GM21360 (cell line): ENCODE measurements at regions not wholly inside any gene's neighbourhood (a gene's known extent, or its start where the extent isn't known, plus 50 kb on each side); places are given as distances from the start of the nearest gene placed in this dataset.

ENCODE experiments used
- ATAC-seq: cut with Tn5 transposase; IDR thresholded peaks from one replicate; pipeline ENCODE4 v1.9.1; 2021; ENCODE audit warnings: mild to moderate bottlenecking, moderate library complexity; ENCODE audit not compliant: unreplicated experiment

DNA sequence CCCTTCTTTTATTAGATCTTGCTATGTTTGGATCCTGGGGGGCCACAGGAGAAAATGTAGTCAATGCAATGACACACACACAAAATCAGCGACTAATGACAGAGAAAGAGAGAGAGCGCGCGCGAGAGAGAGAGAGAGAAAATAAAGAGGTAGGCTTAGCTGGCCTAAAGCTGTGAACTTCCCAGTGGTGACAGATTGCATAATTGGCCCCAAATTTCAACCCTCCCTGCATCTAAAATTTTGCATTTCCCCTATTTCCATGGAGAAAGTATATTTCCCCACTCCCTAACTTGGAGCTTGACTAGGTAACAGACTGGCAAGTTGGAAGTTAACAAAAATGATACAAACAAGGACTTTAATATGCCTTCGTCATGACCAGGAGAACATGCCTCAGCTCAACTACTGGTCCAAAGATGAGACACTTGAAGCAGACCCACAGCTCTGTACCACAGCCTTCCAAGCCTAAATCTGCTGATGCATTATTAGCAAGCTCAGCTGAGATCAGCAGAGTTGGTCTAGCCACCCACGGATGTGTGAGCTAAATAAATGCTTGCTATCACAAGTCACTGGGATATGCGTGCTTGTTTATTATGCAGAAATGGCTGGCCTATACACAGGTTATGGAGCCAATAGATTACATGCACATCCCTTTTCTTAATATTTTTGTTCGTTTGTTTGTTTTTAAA lies 118.1 kb upstream of the PRDM1 start:
- ATAC-seq = no peak

- no peak for ATAC-seq
Observed at GRCh38 chr6:105966481-105966880, 119.7 kb upstream of the PRDM1 start.

GRCh38 chr6:105964979-105965760 lies 121.0 kb upstream of the PRDM1 start:
- ATAC-seq = no peak

DNA sequence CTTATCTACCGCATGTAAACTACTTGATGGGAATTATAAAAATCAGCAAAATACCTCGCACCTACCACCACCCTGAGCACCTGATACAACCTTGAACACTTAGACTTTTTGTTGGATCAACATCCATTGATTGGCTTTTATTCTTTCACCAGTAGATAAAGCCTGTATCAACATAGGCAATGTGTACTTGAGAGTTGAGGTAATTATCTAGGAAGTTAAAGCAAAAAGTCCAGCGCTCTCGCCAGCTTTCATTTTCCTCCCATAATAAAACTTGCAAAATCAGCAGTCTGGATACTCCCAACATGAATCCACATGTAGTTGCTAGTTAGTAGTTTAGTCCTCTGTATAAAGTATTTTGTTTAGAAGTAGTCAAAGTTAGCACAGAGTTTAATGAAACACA lies 132.0 kb upstream of the PRDM1 start:
- no peak for ATAC-seq

DNA sequence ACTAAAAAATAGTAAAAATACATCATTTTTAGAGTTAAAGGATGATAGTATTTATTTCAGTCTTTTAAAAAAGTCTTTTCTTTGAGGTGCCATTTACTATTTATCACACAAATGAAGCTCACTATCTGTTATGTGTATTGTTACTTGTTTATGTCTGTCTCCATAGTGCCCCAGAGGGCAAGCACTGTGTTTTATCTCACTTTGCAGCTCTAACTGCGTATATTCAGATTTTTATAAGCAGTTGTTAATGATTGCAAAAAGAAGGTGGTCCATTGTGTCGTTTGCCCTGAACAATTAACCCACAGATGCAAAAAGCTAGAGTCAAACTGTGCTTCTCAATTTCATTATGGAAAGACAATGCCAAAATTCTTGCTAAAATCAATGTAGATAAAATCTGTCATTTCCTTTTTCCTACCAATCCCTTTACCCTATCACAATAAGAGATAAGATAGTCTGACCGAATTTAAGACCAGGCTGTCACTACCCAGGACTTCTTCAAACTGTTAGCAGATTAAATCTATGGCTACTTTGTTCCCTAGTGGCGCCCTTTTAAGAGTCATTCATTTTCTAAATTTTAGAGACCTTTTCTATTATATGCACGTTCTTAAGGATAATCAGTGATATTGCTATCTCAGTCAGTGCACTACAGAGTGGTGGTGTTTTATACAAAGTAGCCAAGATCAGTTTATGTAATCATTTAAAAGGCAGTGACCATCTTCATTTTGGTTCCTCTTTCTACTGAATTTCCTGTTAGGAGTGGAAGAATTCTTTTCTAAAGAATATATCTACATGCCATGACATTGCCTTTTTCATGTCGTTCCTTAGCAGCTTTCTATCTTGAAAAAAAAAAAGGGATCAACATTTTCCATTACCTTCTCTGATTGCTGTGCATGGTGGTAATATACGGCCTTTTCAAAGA lies 133.1 kb upstream of the PRDM1 start:
- ATAC-seq = no peak

GRCh38 chr6:105952326-105952725 lies 133.8 kb upstream of the PRDM1 start:
- no peak for ATAC-seq

DNA sequence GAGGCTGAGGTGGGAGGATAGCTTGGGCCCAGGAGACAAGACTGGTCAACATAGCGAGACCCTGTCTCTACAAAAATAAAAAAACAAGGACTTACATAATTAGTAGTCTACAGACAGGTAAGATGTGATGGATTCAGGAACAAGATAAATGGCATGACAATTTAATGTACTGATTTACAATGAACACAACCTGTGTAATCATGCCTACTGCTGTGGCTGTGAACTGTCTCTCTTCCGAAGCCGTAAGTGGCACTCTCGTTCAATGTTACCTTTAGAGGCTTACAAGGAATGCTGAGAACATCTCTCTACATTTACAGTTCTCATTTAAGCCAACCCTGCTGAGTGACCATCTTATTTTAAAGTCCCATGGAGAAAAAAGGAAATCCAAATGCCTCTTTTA lies 134.8 kb upstream of the PRDM1 start:
- no peak for ATAC-seq

GRCh38 chr6:105949869-105950268 lies 136.3 kb upstream of the PRDM1 start:
- ATAC-seq = no peak

- ATAC-seq = no peak
Observed at GRCh38 chr6:105943514-105943913, 142.6 kb upstream of the PRDM1 start.

GRCh38 chr6:105941621-105942412 lies 144.3 kb upstream of the PRDM1 start:
- no peak for ATAC-seq

GRCh38 chr6:105940990-105941389 lies 145.1 kb upstream of the PRDM1 start:
- ATAC-seq = no peak

DNA sequence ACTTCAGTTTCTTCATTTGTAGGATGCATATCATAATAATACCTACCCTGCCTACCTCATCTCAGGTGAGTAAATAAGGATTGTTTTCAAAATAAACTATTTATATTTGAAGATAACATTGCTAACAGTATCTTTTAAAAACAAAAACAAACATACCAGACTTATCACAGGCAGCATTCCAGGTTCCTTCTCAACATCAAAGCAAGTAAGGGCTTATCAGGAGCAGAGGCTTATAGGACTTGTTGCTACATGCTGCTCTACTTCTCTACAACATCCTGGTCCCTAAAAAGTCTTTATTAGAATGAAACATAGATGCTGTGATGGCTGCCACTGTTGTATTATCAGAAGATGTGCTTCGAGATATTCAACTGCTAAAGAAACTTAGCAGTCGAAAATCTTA lies 149.2 kb upstream of the PRDM1 start:
- ATAC-seq = no peak

- no peak for ATAC-seq
Observed at GRCh38 chr6:105935416-105935815, 150.7 kb upstream of the PRDM1 start.

GRCh38 chr6:105934708-105935107 lies 151.4 kb upstream of the PRDM1 start:
- no peak for ATAC-seq

GRCh38 chr6:105932440-105932839 lies 153.7 kb upstream of the PRDM1 start:
- no peak for ATAC-seq

GRCh38 chr6:105929626-105930025 lies 156.5 kb upstream of the PRDM1 start:
- ATAC-seq = no peak

DNA sequence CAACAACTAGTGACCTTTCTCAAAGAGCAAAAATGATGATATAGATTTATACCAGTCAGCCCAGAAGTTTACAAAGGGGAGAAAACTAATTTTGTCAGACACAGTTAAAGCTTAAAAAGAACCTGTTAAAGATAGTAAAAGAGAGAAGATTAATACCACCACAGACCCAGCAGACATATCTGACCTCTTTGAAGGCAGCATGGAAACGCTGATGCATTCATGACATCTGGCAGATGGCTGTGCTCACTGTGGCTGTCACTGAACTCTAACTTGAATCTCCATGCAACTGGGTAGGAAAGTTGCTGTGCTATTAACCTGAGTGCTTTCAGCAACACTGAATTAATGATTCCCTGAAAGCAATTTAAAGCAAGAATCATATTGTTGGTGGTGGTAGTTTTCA lies 159.8 kb upstream of the PRDM1 start:
- no peak for ATAC-seq

- no peak for ATAC-seq
Observed at GRCh38 chr6:105925706-105926105, 160.4 kb upstream of the PRDM1 start.

DNA sequence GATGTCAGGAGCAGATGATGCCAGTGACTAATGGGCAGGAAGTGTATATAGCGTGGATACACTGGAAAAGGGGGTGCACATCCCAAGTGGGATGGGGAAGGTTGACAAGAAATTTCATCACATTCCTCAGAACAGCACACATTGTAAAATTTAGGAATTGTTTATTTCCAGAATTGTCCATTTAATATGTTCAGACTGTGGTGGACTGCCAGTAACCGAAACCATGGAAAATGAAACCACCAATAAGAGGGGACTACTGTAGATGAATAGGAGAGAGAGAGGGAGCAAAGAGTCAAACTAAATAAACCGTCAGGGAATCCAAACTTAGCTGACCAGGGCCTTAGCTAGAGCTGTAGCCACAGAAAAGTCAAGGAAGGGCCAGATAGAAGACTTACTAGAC lies 164.4 kb upstream of the PRDM1 start:
- no peak for ATAC-seq

DNA sequence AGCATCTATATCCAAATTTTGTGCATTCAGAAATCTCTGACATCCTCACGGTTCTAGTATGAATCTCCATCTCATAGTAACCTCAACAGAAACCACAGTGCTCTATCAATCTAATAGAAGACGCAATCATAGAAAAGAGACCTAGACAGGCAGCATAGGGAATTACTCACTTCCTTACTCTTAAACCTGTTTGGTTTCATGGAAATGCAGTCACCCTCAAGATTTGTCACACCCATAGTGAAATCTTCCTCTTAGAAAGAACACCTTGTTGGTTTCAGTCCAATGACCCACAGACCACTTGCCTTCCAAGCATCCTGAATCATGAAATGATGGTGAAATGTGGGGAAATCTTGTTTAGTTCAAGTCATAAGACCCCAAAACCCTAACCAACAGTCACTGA lies 166.1 kb upstream of the PRDM1 start:
- no peak for ATAC-seq
